Germinal center (tissue), 1 donor: ENCODE measurements at regions not wholly inside any gene's neighbourhood (a gene's known extent, or its start where the extent isn't known, plus 50 kb on each side); places are given as distances from the start of the nearest gene placed in this dataset.
"Not testable (repeated sequence)": the region's sequence is repeated elsewhere in the genome, so short reads cannot be mapped to it uniquely, and the experiment has no call there.

Experiments used
- DNase-seq: peaks from one replicate; pipeline ENCODE4 v3.0.0; 2012; ENCODE audit warnings: mixed read lengths, low spot score

- DNase-seq: no peak
Observed at GRCh38 chr4:164596318-164596878, 157.5 kb upstream of the SMIM31 start.

- no peak for DNase-seq
Observed at GRCh38 chr4:164596927-164597326, 157.0 kb upstream of the SMIM31 start.

- DNase-seq: no peak
Observed at GRCh38 chr4:164601653-164602052, 152.3 kb upstream of the SMIM31 start.

- DNase-seq: not testable (repeated sequence)
Observed at GRCh38 chr4:164605791-164606190, 148.1 kb upstream of the SMIM31 start.

GRCh38 chr4:164606478-164606877 is 147.5 kb upstream of the SMIM31 start:
- no peak for DNase-seq

- no peak for DNase-seq
Observed at GRCh38 chr4:164613256-164613655, 140.7 kb upstream of the SMIM31 start.

DNA sequence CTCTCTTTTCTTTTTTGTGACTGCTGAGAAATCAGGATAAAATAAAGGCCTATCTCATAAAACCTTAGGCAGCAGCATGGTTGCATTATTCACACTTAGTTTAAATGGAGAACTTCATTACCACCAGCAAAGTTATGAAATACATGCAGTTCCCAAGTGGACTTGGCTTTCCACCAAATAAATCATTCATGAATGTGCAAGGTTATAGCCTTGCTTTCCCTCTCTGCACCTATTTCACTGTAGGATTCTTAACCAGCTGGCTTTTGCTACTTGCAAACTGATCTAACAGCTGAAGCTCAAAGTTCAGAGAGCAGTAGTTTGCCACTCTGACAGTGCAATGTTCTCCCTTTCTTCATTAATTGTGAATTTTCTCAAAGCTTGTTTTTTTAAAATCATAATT is 140.1 kb upstream of the SMIM31 start:
- DNase-seq: no peak

DNA sequence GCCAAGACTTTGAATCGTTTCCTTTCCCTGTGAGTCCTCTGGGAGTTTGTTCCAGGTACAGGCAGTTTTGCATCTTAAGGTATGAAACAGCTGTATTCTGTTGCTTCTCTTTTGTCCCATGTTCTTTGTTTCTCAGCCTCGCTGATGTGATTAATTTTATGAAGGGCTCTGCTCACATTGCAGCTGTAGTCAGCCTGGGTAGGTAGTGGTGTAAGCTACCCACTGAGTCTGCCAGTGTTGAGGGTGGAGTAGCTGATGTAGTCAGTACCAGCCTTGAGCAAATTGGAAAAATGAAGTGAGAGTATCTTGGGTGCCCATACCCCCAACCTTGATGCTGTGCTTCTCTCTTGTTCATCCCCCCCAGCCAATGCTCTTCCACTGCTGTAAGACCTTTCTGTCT is 139.6 kb upstream of the SMIM31 start:
- DNase-seq: no peak

DNA sequence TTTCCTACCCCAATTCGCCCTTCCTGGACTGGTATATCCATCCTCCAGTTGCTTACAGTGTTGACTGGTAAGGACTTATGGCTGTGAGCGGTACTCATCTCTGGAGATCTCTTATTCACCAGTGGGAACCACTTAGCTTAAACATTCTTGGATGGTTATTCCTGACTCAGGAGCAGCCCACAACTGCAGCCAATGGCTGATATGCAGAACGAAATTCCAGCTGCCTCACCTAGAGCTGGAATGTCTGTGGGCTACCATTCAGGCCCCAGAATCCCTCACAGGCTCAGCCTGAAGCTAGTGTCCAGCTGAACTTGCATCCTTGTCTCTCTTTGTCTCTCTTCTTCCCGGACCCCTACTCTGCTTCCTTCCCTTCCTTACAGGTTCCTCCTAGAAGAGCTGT is 138.9 kb upstream of the SMIM31 start:
- DNase-seq: no peak

GRCh38 chr4:164615964-164616363 is 138.0 kb upstream of the SMIM31 start:
- no peak for DNase-seq

DNA sequence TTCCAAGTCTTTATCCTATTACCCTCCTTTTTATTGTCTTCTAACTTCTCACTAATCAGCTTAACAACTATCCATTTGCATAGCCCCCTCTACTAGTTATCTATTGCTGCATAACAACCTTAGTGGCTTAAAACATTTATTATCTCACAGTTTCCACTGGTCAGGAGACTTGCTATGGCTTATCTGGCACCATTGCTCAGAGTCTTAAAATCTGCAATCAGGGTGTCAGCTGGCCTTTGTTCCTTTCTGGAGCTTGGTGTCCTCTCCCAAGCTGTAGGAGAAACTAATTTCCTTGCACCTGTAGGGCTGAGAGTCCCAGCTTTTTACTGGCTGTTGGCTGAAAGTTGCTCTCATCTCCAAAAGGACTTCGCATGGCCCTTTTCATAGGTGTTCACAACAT is 137.0 kb upstream of the SMIM31 start:
- DNase-seq: no peak

- no peak for DNase-seq
Observed at GRCh38 chr4:164617426-164617825, 136.5 kb upstream of the SMIM31 start.

- no peak for DNase-seq
Observed at GRCh38 chr4:164617911-164618310, 136.0 kb upstream of the SMIM31 start.

GRCh38 chr4:164621886-164622521 is 131.9 kb upstream of the SMIM31 start:
- no peak for DNase-seq

- no peak for DNase-seq
Observed at GRCh38 chr4:164623099-164623498, 130.8 kb upstream of the SMIM31 start.

- DNase-seq: no peak
Observed at GRCh38 chr4:164639001-164639400, 114.9 kb upstream of the SMIM31 start.

GRCh38 chr4:164648151-164648848 is 105.6 kb upstream of the SMIM31 start:
- no peak for DNase-seq

DNA sequence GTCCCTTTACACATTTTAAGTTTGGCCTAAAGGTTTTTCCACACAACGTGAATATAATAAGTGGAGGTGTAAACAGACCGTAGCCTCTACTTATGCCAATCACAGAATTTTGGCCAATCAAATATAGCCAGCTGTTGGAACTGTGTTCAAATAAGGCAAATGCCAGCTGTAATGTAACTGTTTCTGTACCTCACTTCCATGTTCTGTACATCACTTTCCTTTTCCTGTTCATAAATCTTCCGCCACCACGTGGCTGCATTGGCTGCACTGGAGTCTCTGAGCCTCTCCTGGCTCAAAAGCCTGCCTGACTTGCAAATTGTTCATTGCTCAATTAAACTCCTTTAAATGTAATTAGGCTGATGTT is 105.1 kb upstream of the SMIM31 start:
- no peak for DNase-seq

DNA sequence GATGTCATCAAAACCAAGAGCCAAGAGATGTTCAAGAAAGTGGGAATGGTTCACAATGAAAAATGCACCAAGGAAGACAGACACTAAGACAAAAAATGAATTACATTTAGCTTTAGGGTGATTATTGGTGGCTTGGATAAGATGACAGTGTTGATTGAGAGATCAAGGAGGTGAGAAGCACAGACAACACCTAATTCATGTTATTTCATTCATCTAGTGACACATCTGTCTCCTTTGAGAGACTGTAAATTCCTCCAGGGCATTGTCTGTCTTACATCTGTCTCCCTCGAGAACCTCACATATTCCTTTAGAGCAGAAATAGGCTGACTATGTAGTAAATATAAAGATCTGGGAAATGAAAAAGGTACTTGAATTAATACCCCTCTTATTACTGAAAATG is 94.2 kb upstream of the SMIM31 start:
- DNase-seq: no peak

- not testable (repeated sequence) for DNase-seq
Observed at GRCh38 chr4:164676152-164676551, 77.8 kb upstream of the SMIM31 start.

DNA sequence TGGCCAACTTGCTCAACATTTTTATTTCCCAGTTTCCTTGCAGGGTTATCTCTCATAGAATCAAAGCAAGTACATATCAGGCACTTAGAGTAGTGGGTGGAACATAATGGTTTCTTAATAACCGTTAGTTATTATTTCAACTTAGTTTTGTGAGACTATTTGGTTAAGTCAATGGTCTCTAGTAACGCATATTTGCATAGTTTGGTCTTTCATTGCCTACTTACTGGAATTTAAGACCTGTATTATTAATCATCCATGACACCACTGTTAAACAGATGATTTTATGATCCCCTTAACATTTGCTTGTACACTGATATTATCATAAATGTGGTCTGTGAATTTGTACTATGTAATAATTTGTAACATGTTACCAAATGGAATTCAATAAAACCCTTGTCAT is 70.9 kb upstream of the SMIM31 start:
- no peak for DNase-seq

DNA sequence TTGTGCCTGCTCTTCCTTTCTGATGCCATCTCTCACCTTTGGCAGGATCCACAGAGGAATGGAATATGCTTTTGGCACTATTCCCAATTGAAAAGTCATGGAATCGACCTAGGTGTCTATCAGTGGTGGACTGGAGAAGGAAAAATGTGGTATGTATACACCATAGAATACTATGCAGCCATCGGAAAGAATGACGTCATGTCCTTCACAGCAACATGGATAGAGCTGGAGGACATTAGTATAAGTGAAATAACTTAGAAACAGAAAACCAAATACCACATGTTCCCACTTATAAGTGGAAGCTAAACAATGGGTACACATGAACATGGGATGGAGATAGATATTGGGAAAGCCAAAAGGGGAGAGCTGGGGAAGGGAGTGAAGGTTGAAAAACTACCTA is 58.3 kb upstream of the SMIM31 start:
- DNase-seq: no peak

DNA sequence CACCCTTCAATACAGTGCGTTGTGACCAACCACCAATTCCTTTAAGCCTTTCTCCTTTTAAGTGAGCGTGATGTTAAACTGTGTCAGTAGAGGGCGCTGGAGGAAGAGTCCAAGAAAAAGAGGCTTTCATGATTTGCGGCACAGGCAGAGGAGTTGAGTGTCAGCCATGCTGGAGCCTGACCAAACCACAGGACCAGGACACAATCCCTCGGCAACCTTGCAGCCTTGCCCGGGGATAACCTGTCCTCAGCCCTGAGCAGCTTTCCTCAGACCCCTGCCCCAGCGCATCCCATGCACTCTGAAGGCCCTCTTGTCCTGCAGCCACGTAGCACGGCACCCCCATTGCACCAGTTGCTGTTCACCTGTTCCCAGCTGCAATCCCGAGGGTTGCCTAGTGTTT is 53.5 kb upstream of the SMIM31 start:
- DNase-seq: no peak

DNA sequence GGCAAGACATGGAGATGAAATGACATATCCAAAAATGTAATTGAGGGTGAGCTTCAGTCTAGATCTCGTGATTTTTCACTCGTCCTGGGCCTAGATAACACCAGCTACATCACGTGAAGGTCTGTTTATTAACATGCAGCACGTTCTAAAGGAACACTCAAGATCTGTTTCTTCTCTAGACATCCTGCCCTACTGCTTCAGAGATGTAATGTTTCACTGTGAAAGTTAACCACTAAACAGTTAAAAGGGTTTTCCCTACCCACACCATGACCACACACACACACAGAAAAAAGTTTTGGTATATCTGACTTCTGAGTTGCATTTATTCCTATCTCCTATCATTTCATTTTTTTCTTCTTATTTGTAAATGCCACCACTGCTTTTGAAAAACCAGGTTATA is 52.3 kb upstream of the SMIM31 start:
- DNase-seq: no peak
